Inferior parietal cortex (tissue), 1 donor: ENCODE measurements at regions not wholly inside any gene's neighbourhood (a gene's known extent, or its start where the extent isn't known, plus 50 kb on each side); places are given as distances from the start of the nearest gene placed in this dataset.

Experiments
- DNase-seq: peaks from one replicate; pipeline ENCODE4 v3.0.0-alpha.2; 2016; ENCODE audit errors: extremely low spot score

- no peak for DNase-seq
Measured at GRCh38 chr11:126129727-126130671, 67.3 kb upstream of the CDON start.

- no peak for DNase-seq
Measured at GRCh38 chr11:126127898-126128297, 65.2 kb upstream of the CDON start.

GRCh38 chr11:126127284-126127845 lies 64.7 kb upstream of the CDON start:
- DNase-seq, result no peak

GRCh38 chr11:126124231-126124661 lies 61.6 kb upstream of the CDON start:
- no peak for DNase-seq

- DNase-seq, result no peak
Measured at GRCh38 chr11:126123686-126124085, 61.0 kb upstream of the CDON start.

GRCh38 chr11:126122863-126123262 lies 60.2 kb upstream of the CDON start:
- DNase-seq, result no peak

GRCh38 chr11:126121296-126121695 lies 58.6 kb upstream of the CDON start:
- DNase-seq, result no peak

GRCh38 chr11:126118806-126119205 lies 56.1 kb upstream of the CDON start:
- DNase-seq, result no peak

- no peak for DNase-seq
Measured at GRCh38 chr11:126115816-126116331, 53.2 kb upstream of the CDON start.

- DNase-seq, result no peak
Measured at GRCh38 chr11:126115127-126115495, 52.4 kb upstream of the CDON start.

- no peak for DNase-seq
Measured at GRCh38 chr11:126114486-126115126, 51.9 kb upstream of the CDON start.

- DNase-seq, result no peak
Measured at GRCh38 chr11:126113963-126114362, 51.3 kb upstream of the CDON start.

GRCh38 chr11:126113515-126113957 lies 50.9 kb upstream of the CDON start:
- no peak for DNase-seq

- no peak for DNase-seq
Measured at GRCh38 chr11:126113012-126113411, 50.3 kb upstream of the CDON start.

- DNase-seq, result no peak
Measured at GRCh38 chr11:126112547-126112946, 49.9 kb upstream of the CDON start.
